ENCODE measurements at regions not wholly inside any gene's neighbourhood (a gene's known extent, or its start where the extent isn't known, plus 50 kb on each side); places are given as distances from the start of the nearest gene placed in this dataset.

- no peaks in the 10 kb centered on the region for H3K9me3 ChIP-seq
- H3K4me3 ChIP-seq, result no peak overlapping the region
- WGBS, 2 donors, result 79 to 86% methylated on average over 7 to 8 of the region's 8 CpGs
Measured at GRCh38 chrX:22343192-22343591, 70.5 kb downstream of the CBLL2 start.

DNA sequence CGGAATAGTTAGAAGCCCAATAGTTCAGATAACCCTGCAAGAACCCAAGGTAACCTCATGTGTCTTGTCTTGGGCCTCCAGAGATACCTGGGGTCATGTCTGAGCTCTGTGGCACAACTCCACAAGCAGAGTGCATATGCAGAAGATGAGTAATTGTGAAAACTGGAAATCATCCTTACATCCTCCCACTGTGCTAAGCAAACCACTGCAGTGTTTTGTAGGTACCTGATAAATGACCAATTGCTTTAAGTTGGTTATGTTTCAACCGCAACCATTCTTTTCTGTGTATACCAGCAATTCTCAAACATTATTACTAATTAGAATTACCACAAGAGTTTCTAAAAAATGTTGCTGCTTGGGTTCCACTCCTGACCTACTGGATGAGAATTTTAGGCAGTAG, 73.2 kb downstream of the CBLL2 start:
- Histone ChIP-seq H3K27ac (no peak overlapping the region), H3K4me1 (no peaks in the 10 kb centered on the region), H3K27me3 (no peaks in the 10 kb centered on the region), H3K4me3 (no peak overlapping the region), H3K36me3 (no peaks in the 10 kb centered on the region), H3K9me3 (no peaks in the 10 kb centered on the region)
- DNase-seq (ENCODE audit: low spot score in 2 of 2), result no peak
- no peak for TF ChIP-seq CTCF (IDR thresholded peaks at IDR 0.05)
- TF ChIP-seq POLR2A (IDR thresholded peaks at IDR 0.05), result no peak
- no peak for TF ChIP-seq EP300 (IDR thresholded peaks at IDR 0.05)
- 79 to 94% methylated on average over 2 of the region's 2 CpGs for WGBS, 2 donors

More at GRCh38 chrX:22343192-22343591, 70.5 kb downstream of the CBLL2 start:
- Histone ChIP-seq H3K27me3 (no peaks in the 10 kb centered on the region), H3K27ac (no peak overlapping the region), H3K4me1 (no peaks in the 10 kb centered on the region), H3K36me3 (no peaks in the 10 kb centered on the region)
- TF ChIP-seq POLR2A (IDR thresholded peaks at IDR 0.05) (no peak), CTCF (IDR thresholded peaks at IDR 0.05) (no peak), EP300 (IDR thresholded peaks at IDR 0.05) (no peak)
- DNase-seq (ENCODE audit: low spot score in 2 of 2), result no peak

DNA sequence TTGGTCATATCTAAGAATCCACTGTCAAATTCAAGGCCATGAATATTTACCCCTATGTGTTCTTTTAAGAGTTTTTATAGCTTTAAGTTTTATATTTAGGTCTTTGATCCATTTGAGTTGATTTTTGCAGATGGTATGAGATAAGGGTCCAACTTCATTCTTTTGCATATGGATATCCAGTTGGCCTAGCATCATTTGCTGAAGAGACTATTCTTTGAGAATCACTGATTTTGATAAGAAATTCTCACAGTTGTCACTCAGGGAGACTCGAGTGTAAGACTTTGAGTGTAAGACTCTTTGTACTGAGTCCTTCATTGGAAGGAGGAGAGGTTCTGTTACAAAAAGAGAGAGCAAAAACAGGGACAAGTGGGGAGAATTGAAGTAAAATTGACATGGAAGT, 74.8 kb downstream of the CBLL2 start:
- WGBS, 2 donors, result 63 to 94% methylated on average over 1 of the region's 1 CpG
- Histone ChIP-seq H3K27me3 (no peaks in the 10 kb centered on the region), H3K9me3 (no peaks in the 10 kb centered on the region), H3K4me1 (no peaks in the 10 kb centered on the region), H3K4me3 (no peak overlapping the region), H3K27ac (no peak overlapping the region), H3K36me3 (no peaks in the 10 kb centered on the region)
- TF ChIP-seq POLR2A (IDR thresholded peaks at IDR 0.05) (no peak), CTCF (IDR thresholded peaks at IDR 0.05) (no peak), EP300 (IDR thresholded peaks at IDR 0.05) (no peak)
- DNase-seq (ENCODE audit: low spot score in 2 of 2), result no peak

DNA sequence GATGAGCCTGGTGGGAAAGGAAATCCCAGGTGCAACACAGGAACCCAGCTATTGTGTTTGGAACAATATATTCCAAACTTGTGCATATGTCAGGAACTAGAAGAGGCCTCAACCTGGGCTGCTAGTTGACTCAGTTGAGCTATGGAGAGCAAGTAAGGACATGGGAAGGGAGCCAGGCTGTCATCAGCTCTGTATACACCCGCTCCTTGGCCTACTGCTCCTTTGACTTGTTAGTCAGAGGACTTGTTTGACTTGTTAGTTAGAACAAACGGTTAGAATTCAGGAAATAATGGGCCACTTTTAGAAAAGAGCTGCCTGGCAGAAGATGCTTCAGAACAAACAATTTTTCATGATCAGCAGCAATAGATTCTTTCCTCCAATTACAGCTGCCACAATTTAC, 76.4 kb downstream of the CBLL2 start:
- H3K36me3 ChIP-seq, result no peaks in the 10 kb centered on the region
- no peak overlapping the region for H3K4me3 ChIP-seq
- no peaks in the 10 kb centered on the region for H3K9me3 ChIP-seq
- WGBS, 2 donors, result 54 to 66% methylated on average over 2 of the region's 2 CpGs
- no peaks in the 10 kb centered on the region for H3K4me1 ChIP-seq
- H3K27me3 ChIP-seq, result no peaks in the 10 kb centered on the region
- H3K27ac ChIP-seq, result no peak overlapping the region
- TF ChIP-seq POLR2A (IDR thresholded peaks at IDR 0.05) (no peak), EP300 (IDR thresholded peaks at IDR 0.05) (no peak), CTCF (IDR thresholded peaks at IDR 0.05) (no peak)
- no peak for DNase-seq (ENCODE audit: low spot score in 2 of 2)

GRCh38 chrX:22351076-22351475, 78.4 kb downstream of the CBLL2 start:
- 70 to 76% methylated on average over 3 of the region's 3 CpGs for WGBS, 2 donors

More at GRCh38 chrX:22351076-22351475, 78.4 kb downstream of the CBLL2 start:
- no peaks in the 10 kb centered on the region for H3K27me3 ChIP-seq
- no peak overlapping the region for H3K27ac ChIP-seq
- no peaks in the 10 kb centered on the region for H3K4me1 ChIP-seq
- no peak overlapping the region for H3K4me3 ChIP-seq
- no peaks in the 10 kb centered on the region for H3K36me3 ChIP-seq
- DNase-seq (ENCODE audit: low spot score in 2 of 2), result no peak
- TF ChIP-seq CTCF (IDR thresholded peaks at IDR 0.05), result no peak
- no peak for TF ChIP-seq EP300 (IDR thresholded peaks at IDR 0.05)
- TF ChIP-seq POLR2A (IDR thresholded peaks at IDR 0.05), result no peak
- no peaks in the 10 kb centered on the region for H3K9me3 ChIP-seq

All from tibial nerve (tissue), 4 donors.